ENCODE measurements at regions not wholly inside any gene's neighbourhood (a gene's known extent, or its start where the extent isn't known, plus 50 kb on each side); places are given as distances from the start of the nearest gene placed in this dataset.

DNA sequence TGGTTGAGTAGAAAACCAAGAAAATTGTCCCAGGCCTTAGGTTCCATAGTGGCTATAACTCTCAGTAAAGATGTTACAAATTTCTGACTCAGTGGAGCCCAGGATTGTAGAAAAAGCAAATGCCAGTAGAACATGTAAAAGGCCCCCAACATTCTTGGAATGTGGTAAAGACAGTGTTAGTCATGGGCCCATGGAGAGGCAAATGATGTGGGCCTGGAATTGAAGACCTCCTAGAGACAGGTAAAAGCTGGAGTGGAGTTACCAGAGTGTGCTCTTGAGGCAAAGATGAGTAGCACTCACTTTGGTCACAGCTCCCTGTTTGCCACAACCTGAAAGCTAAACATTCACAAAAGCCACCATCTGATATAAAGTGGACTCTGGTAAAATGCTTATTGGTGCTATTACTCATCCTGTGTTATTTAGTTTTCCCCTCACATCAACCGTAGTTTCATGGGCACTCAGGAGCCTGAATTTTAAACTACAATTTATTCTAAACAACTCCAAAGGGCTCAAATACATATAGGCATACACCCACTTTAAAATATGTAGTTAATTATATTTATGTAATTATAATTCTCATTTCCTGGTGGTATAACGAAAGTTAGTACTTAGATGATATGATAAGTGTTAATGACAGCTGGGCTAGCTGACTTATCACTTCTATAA is 359.6 kb upstream of the NECTIN3 start:
- TF ChIP-seq, protein P1, sequence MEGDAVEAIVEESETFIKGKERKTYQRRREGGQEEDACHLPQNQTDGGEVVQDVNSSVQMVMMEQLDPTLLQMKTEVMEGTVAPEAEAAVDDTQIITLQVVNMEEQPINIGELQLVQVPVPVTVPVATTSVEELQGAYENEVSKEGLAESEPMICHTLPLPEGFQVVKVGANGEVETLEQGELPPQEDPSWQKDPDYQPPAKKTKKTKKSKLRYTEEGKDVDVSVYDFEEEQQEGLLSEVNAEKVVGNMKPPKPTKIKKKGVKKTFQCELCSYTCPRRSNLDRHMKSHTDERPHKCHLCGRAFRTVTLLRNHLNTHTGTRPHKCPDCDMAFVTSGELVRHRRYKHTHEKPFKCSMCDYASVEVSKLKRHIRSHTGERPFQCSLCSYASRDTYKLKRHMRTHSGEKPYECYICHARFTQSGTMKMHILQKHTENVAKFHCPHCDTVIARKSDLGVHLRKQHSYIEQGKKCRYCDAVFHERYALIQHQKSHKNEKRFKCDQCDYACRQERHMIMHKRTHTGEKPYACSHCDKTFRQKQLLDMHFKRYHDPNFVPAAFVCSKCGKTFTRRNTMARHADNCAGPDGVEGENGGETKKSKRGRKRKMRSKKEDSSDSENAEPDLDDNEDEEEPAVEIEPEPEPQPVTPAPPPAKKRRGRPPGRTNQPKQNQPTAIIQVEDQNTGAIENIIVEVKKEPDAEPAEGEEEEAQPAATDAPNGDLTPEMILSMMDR (IDR thresholded peaks at IDR 0.05) = no peak
- no peak for TF ChIP-seq POLR2A (IDR thresholded peaks at IDR 0.05)
